Kidney (tissue), 13 donors: ENCODE measurements at regions not wholly inside any gene's neighbourhood (a gene's known extent, or its start where the extent isn't known, plus 50 kb on each side); places are given as distances from the start of the nearest gene placed in this dataset.

Source experiments
- DNase-seq, 5 donors: peaks; one replicate each; pipeline ENCODE4 v3.0.0-alpha.2; 2013 to 2020
- FAIRE-seq: peaks from 2 replicates; lab custom pipeline; 2012; peaks lifted over from hg19 to GRCh38; lab: Jason Lieb, UNC
- H3K27ac ChIP-seq, 2 donors: one replicate each; pipeline ENCODE4 v1.7.0; 2013; ENCODE audit warnings: low read depth in 2 of 2, low read length in 2 of 2, inconsistent platforms in 1 of 2
- H3K27me3 ChIP-seq: one replicate; pipeline ENCODE4 v1.7.1; 2013; ENCODE audit warnings: low read length, inconsistent platforms; ENCODE audit not compliant: control insufficient read depth, insufficient read depth
- H3K36me3 ChIP-seq, 3 donors: one replicate each; pipeline versions ENCODE4 v1.7.0 to v1.7.1; 2013; ENCODE audit warnings: low read length in 3 of 3, control low read depth in 1 of 3, inconsistent platforms in 1 of 3; ENCODE audit not compliant: insufficient read depth in 3 of 3, control insufficient read depth in 2 of 3
- H3K4me1 ChIP-seq, 3 donors: one replicate each; pipeline versions ENCODE4 v1.7.0 to v1.7.1; 2013; ENCODE audit warnings: low read length in 3 of 3, inconsistent platforms in 1 of 3, low read depth in 1 of 3; ENCODE audit not compliant: control insufficient read depth in 2 of 3, insufficient read depth in 2 of 3
- H3K4me3 ChIP-seq, 3 donors: one replicate each; pipeline versions ENCODE4 v1.7.0 to v1.8.1; 2013; ENCODE audit warnings: low read length in 3 of 3, control low read depth in 1 of 3, inconsistent platforms in 1 of 3
- H3K9ac ChIP-seq, 3 donors: one replicate each; pipeline versions ENCODE4 v1.7.0 to v1.7.1; 2013; ENCODE audit warnings: low read length in 3 of 3, control low read depth in 1 of 3, inconsistent platforms in 1 of 3
- H3K9me3 ChIP-seq, 3 donors: one replicate each; pipeline versions ENCODE4 v1.7.0 to v1.7.1; 2013; ENCODE audit warnings: low read length in 3 of 3, control low read depth in 1 of 3, inconsistent platforms in 1 of 3; ENCODE audit not compliant: control insufficient read depth in 2 of 3, insufficient read depth in 1 of 3
- intact Hi-C: fragments of 100-400 bp; cut with DNase I; formaldehyde crosslinking; loops from one replicate; pipeline ENCODE4 v1.11.1; 2022
- TF ChIP-seq, protein P1 (sequence below): IDR thresholded peaks from 3 replicates; pipeline ENCODE4 v1.5.1; 2012; ENCODE audit warnings: mild to moderate bottlenecking, moderate library complexity, borderline replicate concordance; ENCODE audit not compliant: insufficient read depth; ENCODE audit errors: extremely low read depth
- donor health status: control.
- donor health status: control.
- donor health status: control.
- donor health status: control.
- donor health status: control.
- donor health status: DM: yes; HTN: yes; CAD: no.
- donor health status: Normal renal cell carcinoma (clear cell type).

DNA sequence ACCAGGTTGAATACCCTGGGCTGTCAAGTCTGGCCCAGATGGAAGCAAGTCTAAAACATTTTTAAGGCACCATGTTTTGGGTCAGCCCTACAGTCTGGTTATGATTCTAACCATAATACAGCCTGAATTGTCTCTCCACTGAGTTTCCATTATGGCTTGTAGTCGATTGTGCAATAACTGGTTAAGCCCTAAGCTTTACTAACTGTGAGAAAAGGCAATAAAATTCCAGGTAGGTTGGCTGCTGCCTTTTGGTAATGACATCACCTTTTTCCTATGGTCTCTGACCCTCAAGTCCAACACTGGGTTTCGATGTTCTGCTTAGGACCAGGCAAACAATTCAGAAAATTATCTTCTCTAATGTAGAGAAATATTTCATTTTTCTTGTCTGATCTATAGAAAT, 243.3 kb downstream of the ACTL7B start:
- FAIRE-seq (no peak), DNase-seq (no peak)
- intact Hi-C loops: no loop called here
- no peaks in the 10 kb centered on the region for H3K27me3 ChIP-seq
- H3K9ac ChIP-seq: no peak overlapping the region
- H3K9me3 ChIP-seq: no peaks in the 10 kb centered on the region
- H3K27ac ChIP-seq: no peak overlapping the region
- H3K4me3 ChIP-seq: no peak overlapping the region
- TF ChIP-seq, protein P1, sequence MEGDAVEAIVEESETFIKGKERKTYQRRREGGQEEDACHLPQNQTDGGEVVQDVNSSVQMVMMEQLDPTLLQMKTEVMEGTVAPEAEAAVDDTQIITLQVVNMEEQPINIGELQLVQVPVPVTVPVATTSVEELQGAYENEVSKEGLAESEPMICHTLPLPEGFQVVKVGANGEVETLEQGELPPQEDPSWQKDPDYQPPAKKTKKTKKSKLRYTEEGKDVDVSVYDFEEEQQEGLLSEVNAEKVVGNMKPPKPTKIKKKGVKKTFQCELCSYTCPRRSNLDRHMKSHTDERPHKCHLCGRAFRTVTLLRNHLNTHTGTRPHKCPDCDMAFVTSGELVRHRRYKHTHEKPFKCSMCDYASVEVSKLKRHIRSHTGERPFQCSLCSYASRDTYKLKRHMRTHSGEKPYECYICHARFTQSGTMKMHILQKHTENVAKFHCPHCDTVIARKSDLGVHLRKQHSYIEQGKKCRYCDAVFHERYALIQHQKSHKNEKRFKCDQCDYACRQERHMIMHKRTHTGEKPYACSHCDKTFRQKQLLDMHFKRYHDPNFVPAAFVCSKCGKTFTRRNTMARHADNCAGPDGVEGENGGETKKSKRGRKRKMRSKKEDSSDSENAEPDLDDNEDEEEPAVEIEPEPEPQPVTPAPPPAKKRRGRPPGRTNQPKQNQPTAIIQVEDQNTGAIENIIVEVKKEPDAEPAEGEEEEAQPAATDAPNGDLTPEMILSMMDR: no peak
- no peaks in the 10 kb centered on the region for H3K4me1 ChIP-seq
- no peaks in the 10 kb centered on the region for H3K36me3 ChIP-seq

DNA sequence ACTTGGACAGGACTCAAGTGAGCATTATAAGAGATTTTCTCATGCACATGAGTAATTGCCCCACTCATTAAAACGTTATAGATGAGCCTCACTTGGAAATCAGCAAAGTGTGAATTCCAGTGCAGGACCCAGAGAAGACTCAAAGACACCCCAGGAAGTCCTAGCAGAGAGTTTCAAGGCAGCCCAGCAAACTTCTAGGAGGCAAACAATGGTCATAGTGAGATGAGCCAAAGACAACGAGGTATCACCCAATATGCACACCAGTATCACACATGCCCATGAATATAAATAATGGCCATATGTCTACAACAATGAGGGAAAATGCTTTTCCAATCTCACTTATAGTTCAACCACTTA, 245.9 kb downstream of the ACTL7B start:
- FAIRE-seq: no peak
- TF ChIP-seq, protein P1: no peak

DNA sequence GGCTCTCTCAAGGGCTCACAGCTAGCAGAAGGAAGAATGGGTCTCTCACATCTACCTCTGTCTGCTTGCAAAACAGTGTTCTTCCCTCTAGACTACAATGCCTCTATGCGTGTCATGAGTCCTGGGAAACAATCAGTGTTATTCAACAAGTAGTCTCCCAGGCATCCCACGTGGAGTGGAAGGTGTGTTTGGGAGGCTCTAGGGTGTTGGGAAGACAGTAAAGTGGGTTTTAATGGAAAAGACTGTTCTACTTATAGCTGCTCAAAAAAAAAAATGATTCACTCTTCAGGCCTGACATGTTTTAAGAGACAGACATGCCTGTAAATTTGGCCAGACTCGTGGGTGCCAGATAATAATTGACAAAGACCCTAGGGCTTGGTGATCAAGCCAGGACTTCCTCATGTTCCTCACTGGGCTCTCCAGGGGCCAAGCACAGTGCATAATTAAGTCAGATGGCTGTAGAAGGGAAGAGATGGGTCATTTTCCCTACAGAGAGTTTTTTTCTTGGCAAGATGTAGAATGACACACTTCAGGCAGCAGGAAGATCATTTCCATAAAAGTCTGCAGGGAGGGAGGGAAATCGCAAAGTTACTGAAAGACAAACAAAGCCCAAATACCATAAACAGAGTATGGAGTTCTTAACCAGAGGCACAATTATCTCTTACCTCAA, 246.4 kb downstream of the ACTL7B start:
- Histone ChIP-seq H3K9ac (no peak overlapping the region), H3K36me3 (no peaks in the 10 kb centered on the region), H3K27ac (no peak overlapping the region), H3K9me3 (no peaks in the 10 kb centered on the region), H3K4me1 (no peaks in the 10 kb centered on the region), H3K27me3 (no peaks in the 10 kb centered on the region), H3K4me3 (no peak overlapping the region)
- FAIRE-seq: no peak
- TF ChIP-seq, protein P1: no peak
- intact Hi-C loops: no loop called here
- DNase-seq: no peak

More for the DNA sequence above, 245.9 kb downstream of the ACTL7B start:
- Histone ChIP-seq H3K27me3 (no peaks in the 10 kb centered on the region), H3K36me3 (no peaks in the 10 kb centered on the region), H3K4me3 (no peak overlapping the region), H3K9me3 (no peaks in the 10 kb centered on the region), H3K4me1 (no peaks in the 10 kb centered on the region), H3K27ac (no peak overlapping the region), H3K9ac (no peak overlapping the region)
- DNase-seq: no peak
- intact Hi-C loops: no loop called here

DNA sequence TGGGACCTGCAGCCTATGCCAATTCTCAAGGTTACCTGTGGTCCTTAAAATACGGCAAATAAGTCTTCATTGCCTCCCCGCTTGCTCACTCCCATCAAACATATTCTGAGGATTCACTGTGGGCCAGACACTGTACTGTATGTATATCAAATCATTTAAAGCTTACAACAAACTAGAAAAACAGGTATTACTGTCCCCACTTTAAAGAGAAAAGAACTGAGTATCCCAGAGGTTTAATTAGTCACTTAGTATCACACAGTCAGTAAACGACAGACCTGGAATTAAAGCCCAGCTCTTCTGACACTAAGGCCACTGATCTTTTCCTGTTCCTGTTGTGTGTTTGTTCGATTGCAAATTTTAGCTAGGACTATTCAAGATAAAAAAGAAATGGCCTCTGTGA, 248.2 kb downstream of the ACTL7B start:
- TF ChIP-seq, protein P1: no peak
- FAIRE-seq (no peak), DNase-seq (no peak)
- H3K9me3 ChIP-seq: no peaks in the 10 kb centered on the region
- no peak overlapping the region for H3K9ac ChIP-seq
- no peaks in the 10 kb centered on the region for H3K36me3 ChIP-seq
- H3K4me1 ChIP-seq: no peaks in the 10 kb centered on the region
- no peak overlapping the region for H3K4me3 ChIP-seq
- intact Hi-C loops: no loop called here
- no peak overlapping the region for H3K27ac ChIP-seq
- no peaks in the 10 kb centered on the region for H3K27me3 ChIP-seq
